HepG2 (cell line): ENCODE measurements at regions not wholly inside any gene's neighbourhood (a gene's known extent, or its start where the extent isn't known, plus 50 kb on each side); places are given as distances from the start of the nearest gene placed in this dataset.

ENCODE experiments used
- ATAC-seq: fragments of 200-7000 bp; cut with Tn5 transposase; 3 replicates; pipeline ENCODE4 v1.9.1; 2020; ENCODE audit warnings: mild to moderate bottlenecking, moderate library complexity
- BruUV-seq: library from RNA; stranded (reverse); fragments of 400-500 nt; replicated peaks from 2 replicates; lab custom pipeline; 2021; lab: Mats Ljungman, UMichigan
- CTCF ChIA-PET: fragments of 300-600 bp; formaldehyde crosslinking; extraction: SDS; loops from one replicate; lab custom pipeline; 2021; ENCODE audit warnings: low total read pairs, inconsistent platforms, low intra/inter-chr PET ratio; lab: Yijun Ruan, JAX
- POLR2A ChIA-PET: fragments of 350-600 bp; sonication (Branson Sonifier 250); formaldehyde crosslinking; loops from one replicate; lab custom pipeline; 2020; ENCODE audit warnings: antibody characterized with exemption, inconsistent platforms; lab: Yijun Ruan, JAX
- DNase-seq: peaks from one replicate; pipeline ENCODE4 v3.0.0-alpha.2; 2015; ENCODE audit warnings: low spot score
- FAIRE-seq: peaks from 3 replicates; lab custom pipeline; 2011; peaks lifted over from hg19 to GRCh38; lab: Jason Lieb, UNC
- H2AFZ ChIP-seq: one replicate; pipeline ENCODE4 v1.6.1; 2011; ENCODE audit warnings: low read length, inconsistent platforms
- H3K27ac ChIP-seq: fragments of 300-600 bp; 3 replicates; pipeline ENCODE4 v1.8.0; 2011; ENCODE audit warnings: mixed run types, mild to moderate bottlenecking, mixed read lengths, low read length, inconsistent platforms; ENCODE audit not compliant: insufficient read depth; ENCODE audit errors: extremely low read length
- H3K27me3 ChIP-seq, 2 experiments: fragments of 200-600 bp in 1 of 2; 2 replicates in 1 of 2; 3 replicates in 1 of 2; pipeline versions ENCODE4 v1.6.0 to v1.8.0; 2011; ENCODE audit warnings: low read length in 2 of 2, mild to moderate bottlenecking in 2 of 2, moderate library complexity in 2 of 2, inconsistent platforms in 1 of 2; ENCODE audit not compliant: insufficient read depth in 2 of 2, control insufficient read depth in 1 of 2
- H3K36me3 ChIP-seq, 2 experiments: fragments of 200-600 bp in 1 of 2; replicated peaks in 1 of 2; 2 replicates in 1 of 2; 3 replicates in 1 of 2; pipeline versions ENCODE4 v1.5.1 to v1.8.0; 2011; ENCODE audit warnings: low read length in 2 of 2, inconsistent platforms in 1 of 2; ENCODE audit not compliant: insufficient read depth in 2 of 2, control insufficient read depth in 1 of 2
- H3K4me1 ChIP-seq: 2 replicates; pipeline ENCODE4 v1.5.1; 2012; ENCODE audit warnings: low read length, inconsistent platforms; ENCODE audit not compliant: insufficient read depth
- H3K4me2 ChIP-seq: 2 replicates; pipeline ENCODE4 v1.6.0; 2011; ENCODE audit warnings: low read depth, low read length, inconsistent platforms
- H3K4me3 ChIP-seq, 3 experiments: fragments of 200-600 bp in 1 of 3; sonication (generic), shearing (Covaris generic) in 1 of 3; replicated peaks in 1 of 3; 2 replicates each; pipeline ENCODE4 v1.5.1; 2011 to 2016; ENCODE audit warnings: low read length in 3 of 3, inconsistent platforms in 2 of 3, low read depth in 2 of 3, mild to moderate bottlenecking in 2 of 3, control low read depth in 1 of 3, mixed read lengths in 1 of 3; ENCODE audit not compliant: insufficient read depth in 1 of 3
- H3K79me2 ChIP-seq: one replicate; pipeline ENCODE4 v1.6.1; 2011; ENCODE audit warnings: low read length, inconsistent platforms; ENCODE audit not compliant: insufficient read depth
- H3K9ac ChIP-seq: 2 replicates; pipeline ENCODE4 v1.6.0; 2011; ENCODE audit warnings: mild to moderate bottlenecking, low read depth, low read length, inconsistent platforms; ENCODE audit not compliant: insufficient read depth
- H3K9me3 ChIP-seq: 2 replicates; pipeline ENCODE4 v1.5.1; 2012; ENCODE audit warnings: mild to moderate bottlenecking, low read length
- H4K20me1 ChIP-seq: 2 replicates; pipeline ENCODE4 v1.6.0; 2011; ENCODE audit warnings: inconsistent platforms, mild to moderate bottlenecking, low read length, moderate library complexity; ENCODE audit not compliant: insufficient read depth
- AGO2 ChIP-seq: fragments of 200-400 bp; formaldehyde crosslinking; optimal IDR thresholded peaks from 2 replicates; pipeline ENCODE3; 2017; ENCODE audit warnings: mild to moderate bottlenecking, low read depth, low read length, moderate library complexity
- FOXC1 ChIP-seq: sonication (generic); formaldehyde crosslinking; IDR thresholded peaks from 2 replicates; pipeline ENCODE4 v1.8.0; 2022; ENCODE audit warnings: mild to moderate bottlenecking, missing genetic modification reagents, borderline replicate concordance
- HNRNPLL ChIP-seq: fragments of 200-400 bp; formaldehyde crosslinking; IDR thresholded peaks from 2 replicates; pipeline ENCODE4 v1.6.1; 2017; ENCODE audit warnings: mild to moderate bottlenecking, low read depth, low read length; ENCODE audit not compliant: poor library complexity, severe bottlenecking
- MAFF ChIP-seq: IDR thresholded peaks from 2 replicates; pipeline ENCODE4 v1.6.1; 2011; ENCODE audit warnings: low read depth, low read length, improper control_type of control experiment
- MAFK ChIP-seq, 2 experiments: IDR thresholded peaks in 1 of 2; conservative IDR thresholded peaks in 1 of 2; 2 replicates each; pipeline ENCODE4 v1.6.1; 2011; ENCODE audit warnings: improper control_type of control experiment in 2 of 2, low read length in 2 of 2
- NFATC3 ChIP-seq: sonication (generic); formaldehyde crosslinking; IDR thresholded peaks from 2 replicates; pipeline ENCODE4 v1.5.1; 2020; ENCODE audit warnings: mild to moderate bottlenecking, missing genetic modification reagents
- ZMAT3 ChIP-seq: sonication (generic); formaldehyde crosslinking; conservative IDR thresholded peaks from 2 replicates; pipeline ENCODE4 v1.7.0; 2021; ENCODE audit warnings: missing genetic modification reagents
- ZNF17 ChIP-seq: sonication (generic); formaldehyde crosslinking; IDR thresholded peaks from 2 replicates; pipeline ENCODE4 v1.5.0; 2020; ENCODE audit warnings: mild to moderate bottlenecking, missing genetic modification reagents
- ZNF350 ChIP-seq: sonication (generic); formaldehyde crosslinking; IDR thresholded peaks from 2 replicates; pipeline ENCODE4 v1.4.0; 2020; ENCODE audit warnings: mild to moderate bottlenecking, low read depth, missing genetic modification reagents, borderline replicate concordance
- ZNF382 ChIP-seq: sonication (generic); formaldehyde crosslinking; IDR thresholded peaks from 2 replicates; pipeline ENCODE4 v1.5.0; 2020; ENCODE audit warnings: missing genetic modification reagents, mild to moderate bottlenecking, borderline replicate concordance
- ZNF513 ChIP-seq: sonication (generic); formaldehyde crosslinking; conservative IDR thresholded peaks from 2 replicates; pipeline ENCODE4 v1.5.0; 2020; ENCODE audit warnings: missing genetic modification reagents
- ZNF564 ChIP-seq: sonication (generic); formaldehyde crosslinking; IDR thresholded peaks from 2 replicates; pipeline ENCODE4 v1.8.1; 2023; ENCODE audit warnings: mild to moderate bottlenecking, missing genetic modification reagents
- ZSCAN29 ChIP-seq: sonication (generic); formaldehyde crosslinking; conservative IDR thresholded peaks from 2 replicates; pipeline ENCODE4 v1.4.0; 2020; ENCODE audit warnings: mild to moderate bottlenecking, missing genetic modification reagents
- WGBS: methylation state at CpG from one replicate; pipeline ENCODE4 v1.1.6; 2017; ENCODE audit warnings: low lambda C conversion rate; 5-methylcytosine and 5-hydroxymethylcytosine counted together
- in situ Hi-C: cut with HindIII; loops from 2 replicates; pipeline ENCODE4 v1.10.0; 2017; ENCODE audit warnings: low pct_unique_long_range_greater_than_20kb; ENCODE audit not compliant: extremely low pct_ligation_motif_present
- intact Hi-C: fragments of 100-400 bp; cut with micrococcal nuclease; formaldehyde crosslinking; loops from one replicate; pipeline ENCODE4 v1.10.0; 2022; ENCODE audit not compliant: unreplicated experiment

GRCh38 chr16:35868630-35869029, 2409.2 kb downstream of the TP53TG3F start:
- H3K36me3 ChIP-seq = no peaks in the 10 kb centered on the region
- H3K27me3 ChIP-seq = no peaks in the 10 kb centered on the region
- peaks cover 96% of the 10 kb centered on the region for H3K9me3 ChIP-seq
- POLR2A ChIA-PET = no interaction called here
- no peak for ATAC-seq
- no TSS peak for BruUV-seq
- no peak overlapping the region for H3K4me3 ChIP-seq
- no peaks in the 10 kb centered on the region for H3K4me1 ChIP-seq
- H2AFZ ChIP-seq = no peak overlapping the region
- CTCF ChIA-PET = no interaction called here
- no peak for FAIRE-seq
- TF ChIP-seq ZMAT3 (CRISPR knock-in tag) = no peak
- TF ChIP-seq MAFF = peak; percentile 84
- TF ChIP-seq MAFK (conservative IDR thresholded peaks at IDR 0.05 in 1 of 2, IDR thresholded peaks at IDR 0.05 in 1 of 2; ENCODE audit: low read length in 2 of 2) = peak; percentile 83 to 94
- TF ChIP-seq, all 625 proteins: peak for 2
- 5% methylated on average over 3 of the region's 3 CpGs for WGBS
- Histone ChIP-seq H3K27ac (no peak overlapping the region), H3K79me2 (no peaks in the 10 kb centered on the region), H3K9ac (no peak overlapping the region), H3K4me2 (no peak overlapping the region), H4K20me1 (no peaks in the 10 kb centered on the region)
- in situ Hi-C loops = no loop called here
- no peak for DNase-seq
- intact Hi-C loops = no loop called here

GRCh38 chr16:35873472-35873871, 2414.1 kb downstream of the TP53TG3F start:
- ATAC-seq (no peak), DNase-seq (no peak), FAIRE-seq (no peak)
- no TSS peak for BruUV-seq
- Histone ChIP-seq H2AFZ (no peak overlapping the region), H3K27me3 (no peaks in the 10 kb centered on the region), H3K27ac (no peak overlapping the region), H3K9me3 (peaks cover 85% of the 10 kb centered on the region), H3K79me2 (no peaks in the 10 kb centered on the region), H3K4me2 (no peak overlapping the region), H3K4me3 (no peak overlapping the region), H3K4me1 (no peaks in the 10 kb centered on the region), H4K20me1 (no peaks in the 10 kb centered on the region), H3K36me3 (no peaks in the 10 kb centered on the region), H3K9ac (no peak overlapping the region)
- intact Hi-C loops = no loop called here
- WGBS = 11% methylated on average over 4 of the region's 4 CpGs
- TF ChIP-seq ZNF564 (CRISPR knock-in tag) = no peak
- no peak for TF ChIP-seq NFATC3 (CRISPR knock-in tag)
- TF ChIP-seq ZNF382 (CRISPR knock-in tag) = no peak
- no peak for TF ChIP-seq ZSCAN29 (CRISPR knock-in tag)
- no peak for TF ChIP-seq FOXC1
- no peak for TF ChIP-seq ZNF17 (CRISPR knock-in tag)
- no peak for TF ChIP-seq ZNF513 (CRISPR knock-in tag)
- TF ChIP-seq ZNF350 (CRISPR knock-in tag) = no peak
- no peak for TF ChIP-seq HNRNPLL
- no peak for TF ChIP-seq AGO2
- in situ Hi-C loops = no loop called here
- ChIA-PET POLR2A (no interaction called here), CTCF (no interaction called here)
